IPS-20b (cell line): ENCODE measurements at regions not wholly inside any gene's neighbourhood (a gene's known extent, or its start where the extent isn't known, plus 50 kb on each side); places are given as distances from the start of the nearest gene placed in this dataset.

Source experiments
- H3K27ac ChIP-seq: one replicate; pipeline ENCODE4 v1.5.1; 2013; ENCODE audit warnings: low read length
- H3K27me3 ChIP-seq: 2 replicates; pipeline ENCODE4 v1.6.1; 2013; ENCODE audit warnings: mild to moderate bottlenecking, low read length, inconsistent platforms; ENCODE audit not compliant: insufficient read depth
- H3K36me3 ChIP-seq: 2 replicates; pipeline ENCODE4 v1.6.1; 2013; ENCODE audit warnings: low read depth, mild to moderate bottlenecking, inconsistent platforms, low read length, moderate library complexity; ENCODE audit not compliant: insufficient read depth
- H3K4me1 ChIP-seq: 2 replicates; pipeline ENCODE4 v1.6.1; 2013; ENCODE audit warnings: mild to moderate bottlenecking, control low read depth, inconsistent platforms, low read length, moderate library complexity; ENCODE audit not compliant: insufficient read depth
- H3K4me3 ChIP-seq: 2 replicates; pipeline ENCODE4 v1.5.1; 2013; ENCODE audit warnings: mild to moderate bottlenecking, low read length, inconsistent platforms
- H3K9ac ChIP-seq: 2 replicates; pipeline ENCODE4 v1.6.1; 2013; ENCODE audit warnings: low read depth, mild to moderate bottlenecking, inconsistent platforms, low read length, moderate library complexity
- H3K9me3 ChIP-seq: 2 replicates; pipeline ENCODE4 v1.6.1; 2013; ENCODE audit warnings: mild to moderate bottlenecking, low read depth, low read length, inconsistent platforms; ENCODE audit not compliant: insufficient read depth

DNA sequence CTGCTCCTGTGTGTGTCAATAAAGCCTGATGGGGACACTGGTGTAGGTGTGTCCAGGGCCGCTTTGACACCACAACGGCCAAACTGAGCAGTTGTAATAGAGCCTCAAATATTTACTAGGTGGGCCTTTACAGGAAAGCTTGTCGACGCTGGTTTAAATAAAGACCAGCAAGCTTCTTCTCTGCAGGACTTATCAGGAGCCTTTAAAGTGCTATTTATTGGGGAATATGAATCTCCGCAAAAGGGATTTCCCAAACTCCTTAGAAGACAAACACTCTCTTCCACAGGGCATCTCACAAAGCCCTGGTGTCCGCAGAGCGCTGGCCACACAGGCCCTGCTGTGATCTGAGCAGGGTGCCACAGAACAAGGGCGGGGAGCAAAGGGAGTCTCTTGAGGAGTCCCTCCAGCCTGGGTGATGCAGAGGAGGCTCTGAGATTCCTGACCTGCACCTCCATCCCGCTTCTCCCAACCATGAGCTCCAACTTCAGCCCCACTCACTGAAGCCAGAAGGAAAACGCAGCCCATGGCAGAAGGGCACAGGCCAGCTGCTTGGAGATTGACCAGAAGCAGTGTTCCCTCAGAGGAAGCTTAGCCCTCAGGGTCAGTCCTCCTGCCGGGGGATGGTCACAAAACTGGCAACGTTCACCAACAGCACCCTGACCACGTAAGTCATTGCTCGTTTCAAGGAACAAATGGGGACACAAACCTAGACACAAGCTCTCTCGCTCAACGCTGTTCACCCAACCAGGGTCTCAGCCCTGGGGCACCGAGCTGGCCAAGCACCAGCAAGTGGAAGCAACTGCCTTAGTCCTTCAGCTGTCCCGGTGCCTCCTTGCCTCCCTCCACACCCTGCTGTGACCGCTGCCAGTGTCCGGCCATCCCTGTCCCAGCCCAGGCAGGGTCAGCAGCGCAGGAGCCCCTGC lies 129.5 kb downstream of the OAT start:
- H3K27ac ChIP-seq = no peak overlapping the region
- no peaks in the 10 kb centered on the region for H3K4me1 ChIP-seq
- no peaks in the 10 kb centered on the region for H3K9me3 ChIP-seq
- no peaks in the 10 kb centered on the region for H3K27me3 ChIP-seq
- H3K9ac ChIP-seq = no peak overlapping the region
- H3K36me3 ChIP-seq = no peaks in the 10 kb centered on the region
- no peak overlapping the region for H3K4me3 ChIP-seq

DNA sequence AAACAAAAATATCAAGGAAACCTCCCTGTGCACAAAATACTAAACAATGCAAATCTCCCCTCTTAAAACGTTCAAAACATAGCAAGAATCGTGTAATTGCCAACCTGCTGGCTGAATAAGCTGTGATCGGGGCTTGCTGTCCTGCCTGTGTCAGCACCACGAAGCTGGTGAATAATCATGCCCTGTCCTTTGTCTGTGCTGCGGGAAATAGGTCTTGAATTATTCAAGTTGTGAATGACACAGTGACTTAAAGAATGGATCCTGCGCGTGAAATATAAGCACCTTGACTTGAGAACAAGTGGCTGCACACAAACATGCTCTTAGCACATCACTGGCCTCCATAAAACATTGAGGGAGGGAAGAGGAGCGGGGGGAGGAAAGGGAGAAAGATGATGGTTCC lies 130.2 kb downstream of the OAT start:
- Histone ChIP-seq H3K9ac (no peak overlapping the region), H3K4me1 (no peaks in the 10 kb centered on the region)

DNA sequence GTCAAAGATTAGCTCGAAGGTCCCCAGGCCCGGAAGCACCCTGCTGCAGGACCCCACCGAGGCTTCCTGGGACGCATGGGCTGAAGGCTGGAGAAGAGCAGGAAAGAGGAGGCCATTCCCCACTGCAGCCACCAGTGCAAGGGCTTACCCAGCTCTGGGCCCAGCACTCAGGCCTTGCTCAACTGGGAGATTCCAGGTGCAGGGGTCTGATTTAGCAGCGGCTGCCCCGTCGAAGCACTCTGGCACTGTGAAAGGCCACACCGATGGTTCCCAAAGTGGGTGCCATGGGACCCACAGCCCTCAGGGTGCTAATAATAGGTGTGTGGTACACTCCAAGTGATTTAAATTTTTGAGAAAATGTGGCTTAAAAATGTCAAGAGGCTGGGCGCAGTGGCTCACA lies 130.9 kb downstream of the OAT start:
- Histone ChIP-seq H3K4me3 (no peak overlapping the region), H3K27ac (no peak overlapping the region), H3K9me3 (no peaks in the 10 kb centered on the region), H3K4me1 (no peaks in the 10 kb centered on the region), H3K9ac (no peak overlapping the region), H3K27me3 (no peaks in the 10 kb centered on the region), H3K36me3 (no peaks in the 10 kb centered on the region)

More for the DNA sequence above, 130.2 kb downstream of the OAT start:
- Histone ChIP-seq H3K27me3 (no peaks in the 10 kb centered on the region), H3K4me3 (no peak overlapping the region), H3K27ac (no peak overlapping the region), H3K9me3 (no peaks in the 10 kb centered on the region), H3K36me3 (no peaks in the 10 kb centered on the region)

DNA sequence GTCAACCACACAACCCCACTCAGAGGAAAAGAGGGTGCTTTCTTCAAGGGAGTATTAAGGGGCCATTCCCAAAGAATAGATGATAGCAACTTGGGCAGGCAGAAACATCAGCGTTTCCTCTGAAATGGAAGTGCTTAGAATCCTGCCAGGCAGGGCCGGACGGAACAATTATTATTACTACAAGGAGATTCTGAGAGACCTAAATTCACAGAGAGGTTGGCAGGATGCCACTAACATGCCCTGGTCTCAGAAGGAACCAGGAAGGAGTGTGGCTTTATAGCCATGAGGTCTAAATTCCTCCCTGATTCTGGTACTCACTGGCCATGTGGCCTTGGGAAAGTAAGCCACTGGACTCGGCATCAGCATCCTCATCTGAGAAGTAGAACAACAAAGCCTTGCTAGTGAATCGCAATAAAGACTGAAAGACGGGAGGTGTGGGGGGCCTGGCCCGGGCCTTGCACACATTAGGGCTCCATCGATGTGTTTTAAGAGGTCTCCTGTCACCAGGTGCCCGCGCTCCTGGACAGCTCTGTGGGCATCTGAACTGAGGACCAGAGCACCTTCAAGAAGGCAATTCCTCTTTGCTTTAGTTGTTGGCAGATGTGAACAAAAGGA lies 131.5 kb downstream of the OAT start:
- Histone ChIP-seq H3K36me3 (no peaks in the 10 kb centered on the region), H3K27ac (no peak overlapping the region), H3K4me3 (no peak overlapping the region), H3K4me1 (no peaks in the 10 kb centered on the region), H3K27me3 (no peaks in the 10 kb centered on the region), H3K9me3 (no peaks in the 10 kb centered on the region), H3K9ac (no peak overlapping the region)

DNA sequence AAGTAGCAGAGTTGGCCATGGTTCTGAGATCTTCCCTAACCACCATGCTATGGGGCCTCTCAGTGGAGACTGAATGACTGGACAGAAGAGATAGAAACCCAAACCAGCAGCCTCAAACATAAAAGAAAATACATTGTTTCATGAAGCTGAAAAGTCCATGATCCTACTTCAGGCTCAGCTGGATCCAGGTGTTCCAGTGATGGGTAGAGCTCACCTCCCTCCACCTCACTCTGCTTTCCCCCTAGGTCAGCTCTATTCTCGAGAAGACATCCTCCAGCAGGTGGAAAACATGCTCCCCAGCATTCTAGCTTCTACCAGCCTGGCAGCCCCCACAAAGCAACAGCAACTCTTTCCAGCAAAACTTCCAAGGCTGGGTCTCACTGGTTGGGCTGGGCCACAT lies 132.1 kb downstream of the OAT start:
- Histone ChIP-seq H3K36me3 (no peaks in the 10 kb centered on the region), H3K4me3 (no peak overlapping the region), H3K4me1 (no peaks in the 10 kb centered on the region), H3K27me3 (no peaks in the 10 kb centered on the region), H3K9ac (no peak overlapping the region), H3K27ac (no peak overlapping the region), H3K9me3 (no peaks in the 10 kb centered on the region)

DNA sequence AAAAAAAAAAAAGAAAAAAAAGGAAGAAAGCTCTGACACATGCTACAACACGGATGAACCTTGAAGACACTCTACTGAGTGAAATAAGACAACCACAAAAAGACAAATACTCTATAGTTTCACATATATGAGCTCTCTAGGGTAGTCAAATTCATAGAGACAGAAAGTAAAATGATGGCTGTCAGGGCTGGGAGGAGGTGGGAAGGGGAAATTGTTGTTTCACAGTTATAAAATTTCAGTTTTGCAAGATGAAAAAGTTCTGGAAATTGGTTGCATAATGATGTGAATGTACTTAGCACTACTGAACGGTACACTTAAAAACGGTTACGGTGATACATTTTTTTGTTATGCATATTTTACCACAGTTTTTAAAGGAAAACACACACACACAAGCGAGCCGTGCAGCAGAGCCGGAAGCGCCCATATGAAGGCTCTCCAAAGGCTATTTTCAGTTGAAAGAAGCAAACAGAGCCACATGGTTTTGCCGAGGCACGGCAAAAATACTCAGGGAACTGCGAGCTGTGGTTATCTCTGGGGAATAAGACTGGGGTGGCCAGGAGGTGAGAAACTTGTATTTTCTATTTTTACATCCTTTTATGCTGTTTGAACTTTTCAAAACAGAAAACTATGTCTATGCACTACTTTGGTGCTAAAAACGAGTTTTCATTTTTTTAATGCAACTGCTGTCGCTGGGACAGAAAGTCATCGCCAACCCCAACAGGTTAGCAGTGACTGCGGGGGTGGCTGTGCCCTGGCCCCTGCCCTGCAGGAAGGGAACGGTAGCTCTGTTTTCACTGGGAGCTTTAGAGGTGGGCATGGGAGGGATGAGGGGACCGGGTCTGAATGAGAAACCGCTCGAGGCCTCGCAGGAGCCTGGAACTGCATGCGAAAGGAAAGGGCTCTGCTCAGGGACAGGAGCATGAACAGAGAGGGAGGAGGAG lies 132.9 kb downstream of the OAT start:
- Histone ChIP-seq H3K9me3 (no peaks in the 10 kb centered on the region), H3K9ac (no peak overlapping the region), H3K4me3 (no peak overlapping the region), H3K27me3 (no peaks in the 10 kb centered on the region), H3K4me1 (no peaks in the 10 kb centered on the region), H3K36me3 (no peaks in the 10 kb centered on the region), H3K27ac (no peak overlapping the region)

DNA sequence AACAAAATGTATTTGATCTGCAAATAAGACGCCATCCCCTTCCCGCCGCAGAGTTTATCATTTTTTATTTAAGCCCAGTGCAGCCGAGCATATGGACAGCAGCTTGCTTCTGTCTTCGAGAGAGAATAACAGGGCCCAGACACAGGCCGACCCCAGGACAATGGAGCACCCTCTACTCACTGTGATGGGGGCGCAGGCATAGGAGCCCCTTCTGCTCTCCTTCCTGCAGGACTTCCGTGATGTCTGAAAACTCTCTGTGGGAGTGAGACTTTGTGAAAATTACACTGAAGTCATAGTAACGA lies 134.8 kb downstream of the OAT start:
- no peaks in the 10 kb centered on the region for H3K4me1 ChIP-seq
- H3K9me3 ChIP-seq = peaks cover under 1% of the 10 kb centered on the region; the same call in 1 of the 2 replicates
- H3K9ac ChIP-seq = no peak overlapping the region
- H3K36me3 ChIP-seq = no peaks in the 10 kb centered on the region
- H3K4me3 ChIP-seq = no peak overlapping the region
- H3K27ac ChIP-seq = no peak overlapping the region
- no peaks in the 10 kb centered on the region for H3K27me3 ChIP-seq

DNA sequence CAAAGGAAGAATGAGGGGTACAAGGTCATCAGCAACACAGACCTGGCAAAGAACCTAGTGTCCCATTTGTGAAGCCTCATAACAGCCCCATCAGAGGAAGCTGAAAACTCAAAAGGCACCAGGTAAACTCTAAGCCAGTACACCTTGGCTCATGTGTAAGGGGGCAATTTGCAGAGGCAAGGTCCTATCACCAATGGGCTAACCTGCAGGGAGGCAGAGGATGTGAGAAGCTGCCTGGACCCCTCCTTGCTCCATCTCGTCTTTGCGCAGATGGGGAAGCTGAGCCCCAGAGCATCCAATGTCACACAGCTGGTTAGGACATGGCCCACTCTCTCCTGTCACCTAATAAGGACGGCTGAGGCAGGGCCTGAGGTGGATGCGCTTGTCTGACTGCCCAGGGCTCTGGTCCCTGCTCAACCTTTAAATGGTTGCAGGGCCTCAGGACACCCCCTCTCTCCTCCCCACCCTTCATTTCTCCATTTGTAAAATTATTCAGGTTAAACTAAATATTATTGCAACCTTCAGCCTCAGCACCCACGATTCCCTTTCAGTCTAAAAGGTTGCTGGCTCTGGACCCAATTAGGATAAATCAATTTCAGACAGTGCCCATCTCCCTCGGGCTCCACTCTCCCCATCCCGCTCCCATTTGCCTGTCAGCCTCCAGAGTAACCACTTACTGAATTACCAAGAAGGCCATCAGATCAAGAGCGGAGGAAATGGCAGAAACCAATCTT lies 135.3 kb downstream of the OAT start:
- H3K4me3 ChIP-seq = no peak overlapping the region
- no peaks in the 10 kb centered on the region for H3K27me3 ChIP-seq
- H3K36me3 ChIP-seq = no peaks in the 10 kb centered on the region

DNA sequence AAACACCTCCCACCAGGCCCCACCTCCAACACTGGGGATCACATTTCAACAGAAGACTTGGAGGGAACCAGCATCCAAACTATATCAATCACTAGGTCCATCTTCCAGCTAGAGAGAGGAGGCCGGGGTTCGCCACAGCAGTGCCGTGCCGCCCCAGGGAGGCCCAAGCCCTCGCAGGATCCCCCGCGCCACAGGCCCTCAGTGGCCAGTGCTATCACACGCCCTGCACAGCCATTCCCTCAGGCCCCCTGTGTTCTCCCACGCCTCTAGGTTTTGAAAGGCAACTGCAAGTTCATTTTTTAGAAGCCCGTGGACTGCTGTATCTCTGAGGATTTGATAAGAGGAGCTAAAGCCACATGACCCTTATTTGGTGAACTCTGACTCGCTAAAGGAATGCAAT lies 136.4 kb downstream of the OAT start:
- no peaks in the 10 kb centered on the region for H3K4me1 ChIP-seq
- H3K27ac ChIP-seq = no peak overlapping the region
- no peak overlapping the region for H3K4me3 ChIP-seq
- peaks cover 8% of the 10 kb centered on the region; the same call in 1 of the 2 replicates for H3K9me3 ChIP-seq
- H3K36me3 ChIP-seq = no peaks in the 10 kb centered on the region
- H3K9ac ChIP-seq = no peak overlapping the region
- H3K27me3 ChIP-seq = no peaks in the 10 kb centered on the region

More for the DNA sequence above, 135.3 kb downstream of the OAT start:
- peaks cover 5% of the 10 kb centered on the region; the same call in 1 of the 2 replicates for H3K9me3 ChIP-seq
- H3K9ac ChIP-seq = no peak overlapping the region
- H3K4me1 ChIP-seq = no peaks in the 10 kb centered on the region
- H3K27ac ChIP-seq = no peak overlapping the region

DNA sequence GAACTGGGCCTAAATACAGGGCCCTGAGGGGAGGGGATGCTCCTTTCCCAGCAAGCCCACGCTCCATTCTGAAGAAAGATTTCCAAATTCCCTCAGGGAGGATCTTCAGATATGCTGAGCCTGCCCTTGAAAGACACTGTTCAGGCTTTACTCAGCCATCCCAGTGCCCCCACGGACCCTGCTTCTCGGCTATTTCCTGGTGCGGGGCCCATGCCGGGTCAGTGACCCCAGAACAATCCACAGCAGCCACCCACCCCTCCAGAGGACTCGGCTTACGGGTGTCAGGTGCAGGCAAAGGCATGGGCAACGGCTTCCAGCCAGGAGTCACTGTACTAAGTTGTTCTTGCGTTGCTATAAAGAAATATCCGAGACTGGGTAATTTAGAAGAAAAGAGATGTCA lies 137.1 kb downstream of the OAT start:
- H3K27me3 ChIP-seq = no peaks in the 10 kb centered on the region

DNA sequence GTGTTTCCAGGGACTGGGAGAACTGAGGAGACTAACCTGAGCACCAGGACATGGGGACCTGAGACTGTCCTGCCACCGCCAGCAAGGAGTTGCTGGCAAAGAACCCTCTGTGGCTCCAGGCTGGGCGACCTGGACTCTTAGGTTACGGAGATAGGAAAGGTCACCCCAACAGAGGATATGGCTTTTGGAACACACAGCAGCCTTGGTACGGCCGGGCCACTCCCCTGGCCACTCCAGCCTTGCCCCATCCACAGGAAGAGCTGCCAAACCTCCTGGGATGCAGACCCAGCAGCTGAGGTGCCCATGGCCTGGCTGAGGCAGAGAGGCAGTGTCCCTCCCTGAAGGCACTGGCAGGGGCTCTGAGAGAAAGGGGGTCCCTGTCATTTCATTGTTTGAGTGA lies 137.8 kb downstream of the OAT start:
- H3K27me3 ChIP-seq = no peaks in the 10 kb centered on the region
- no peak overlapping the region for H3K27ac ChIP-seq
- H3K4me3 ChIP-seq = no peak overlapping the region
- H3K9me3 ChIP-seq = peaks cover 8% of the 10 kb centered on the region; the same call in 1 of the 2 replicates
- no peaks in the 10 kb centered on the region for H3K36me3 ChIP-seq
- H3K9ac ChIP-seq = no peak overlapping the region
- no peaks in the 10 kb centered on the region for H3K4me1 ChIP-seq

More for the DNA sequence above, 137.1 kb downstream of the OAT start:
- Histone ChIP-seq H3K27ac (no peak overlapping the region), H3K9ac (no peak overlapping the region), H3K4me3 (no peak overlapping the region), H3K36me3 (no peaks in the 10 kb centered on the region), H3K9me3 (peaks cover 8% of the 10 kb centered on the region; the same call in 1 of the 2 replicates), H3K4me1 (no peaks in the 10 kb centered on the region)
